Hematopoietic multipotent progenitor cell treated with erythropoietin and hydrocortisone succinate and interleukin-3 and kit ligand, for 17 days (in vitro differentiated cells): ENCODE measurements at regions not wholly inside any gene's neighbourhood (a gene's known extent, or its start where the extent isn't known, plus 50 kb on each side); places are given as distances from the start of the nearest gene placed in this dataset.
"Not testable (repeated sequence)": the region's sequence is repeated elsewhere in the genome, so short reads cannot be mapped to it uniquely, and the experiment has no call there.

ENCODE experiments used
- DNase-seq: peaks from one replicate; pipeline ENCODE4 v3.0.0-alpha.2; 2015; ENCODE audit warnings: low spot score

DNA sequence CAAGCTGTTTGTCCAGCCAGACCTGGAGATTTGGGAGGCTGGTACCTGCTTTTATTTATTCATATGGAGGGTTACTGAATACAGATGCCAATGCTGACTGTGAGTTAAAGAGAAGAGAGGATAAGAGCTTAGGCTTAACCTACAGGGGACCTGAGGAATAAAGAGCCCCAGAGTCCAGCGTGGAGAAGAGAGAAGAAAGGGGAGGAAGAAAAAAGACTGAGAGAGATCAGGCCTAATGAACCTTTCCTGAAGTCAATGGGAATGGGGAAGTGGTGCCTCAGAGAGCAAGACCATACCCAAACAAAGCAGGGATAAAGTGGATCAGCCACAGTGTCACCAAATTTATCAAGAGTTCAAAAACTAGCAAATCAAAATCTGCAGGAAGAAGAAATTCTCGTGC lies 348.6 kb upstream of the KCNH7 start:
- DNase-seq: no peak

DNA sequence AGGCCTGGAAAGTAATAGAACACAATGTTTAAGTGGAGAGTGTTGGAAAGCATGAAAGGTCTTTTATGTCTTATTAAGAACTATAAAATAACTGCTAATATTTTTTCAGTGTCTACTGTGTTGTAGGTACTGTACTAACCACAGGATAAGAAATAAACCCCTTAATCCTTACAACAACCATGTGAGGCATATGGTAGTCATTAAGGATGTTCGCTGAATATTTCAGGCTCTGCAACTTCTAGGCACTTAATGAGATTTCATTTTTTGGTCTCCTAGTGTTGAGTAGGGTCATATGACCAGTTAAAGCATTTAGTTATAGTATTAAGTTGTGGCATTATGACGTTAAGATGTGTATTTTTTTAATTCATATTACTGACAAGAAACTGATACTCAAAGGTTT lies 346.6 kb upstream of the KCNH7 start:
- no peak for DNase-seq

- DNase-seq: no peak
Observed at GRCh38 chr2:163182764-163183354, 344.3 kb upstream of the KCNH7 start.

GRCh38 chr2:163177592-163177991 lies 339.0 kb upstream of the KCNH7 start:
- no peak for DNase-seq

- DNase-seq: no peak
Observed at GRCh38 chr2:163175294-163175693, 336.7 kb upstream of the KCNH7 start.

DNA sequence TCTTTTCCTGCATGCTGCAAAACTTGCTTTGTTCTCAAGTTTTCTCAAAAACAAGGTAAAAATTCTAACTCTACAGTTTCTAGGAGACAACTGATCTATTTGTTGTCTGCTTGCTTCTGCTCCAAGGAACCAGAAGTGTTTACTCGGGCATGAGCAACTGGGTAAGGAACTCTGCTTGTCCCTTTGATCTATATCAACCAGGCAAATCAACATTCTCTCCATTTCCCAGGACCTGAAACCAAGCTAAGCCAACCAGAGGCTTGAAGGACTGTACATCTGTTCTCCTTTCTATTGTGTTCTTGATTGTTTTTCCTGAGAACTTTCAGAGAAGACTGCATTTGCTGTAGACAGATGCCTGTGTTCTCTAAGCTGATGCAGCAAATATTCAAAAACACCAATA lies 335.0 kb upstream of the KCNH7 start:
- DNase-seq: no peak

- no peak for DNase-seq
Observed at GRCh38 chr2:163171786-163172530, 333.4 kb upstream of the KCNH7 start.

GRCh38 chr2:163157891-163158496 lies 319.4 kb upstream of the KCNH7 start:
- DNase-seq: no peak

DNA sequence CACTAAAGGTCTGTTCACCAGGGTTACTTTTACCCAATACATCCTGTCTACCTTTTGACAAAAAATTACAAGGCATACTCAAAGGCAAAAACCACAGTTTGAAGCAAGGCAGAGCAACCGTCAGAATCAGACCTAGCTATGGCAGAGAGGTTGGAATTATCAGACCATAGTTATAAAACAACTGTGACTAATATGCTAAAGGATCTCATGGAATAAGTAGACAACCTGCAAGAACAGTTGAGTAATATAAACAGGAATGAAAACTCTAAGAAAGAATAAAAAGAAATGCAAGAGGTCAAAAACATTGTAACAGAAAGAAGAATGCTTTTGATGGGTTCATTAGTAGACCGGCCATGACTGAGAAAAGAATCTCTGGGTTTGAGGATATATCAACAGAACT lies 318.8 kb upstream of the KCNH7 start:
- no peak for DNase-seq

DNA sequence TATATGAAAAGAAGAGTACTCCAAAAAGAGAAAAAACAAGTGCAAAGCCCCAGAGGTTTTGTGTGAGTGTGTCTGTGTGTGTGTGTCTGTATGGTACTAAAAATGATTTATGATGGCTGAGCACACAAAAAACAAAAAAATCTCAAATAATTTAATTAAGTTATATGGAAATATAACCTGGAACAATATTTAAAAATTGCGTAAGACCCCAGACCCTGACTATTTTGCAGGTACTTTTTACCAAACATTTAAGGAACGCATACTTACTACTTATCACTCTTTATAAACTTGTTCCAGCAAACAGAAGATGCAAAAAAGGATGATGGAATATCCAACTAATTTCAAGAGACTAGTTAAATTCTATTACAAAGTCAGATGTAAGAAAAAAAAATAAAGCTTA lies 317.4 kb upstream of the KCNH7 start:
- DNase-seq: no peak

- DNase-seq: no peak
Observed at GRCh38 chr2:163155279-163155883, 316.8 kb upstream of the KCNH7 start.

DNA sequence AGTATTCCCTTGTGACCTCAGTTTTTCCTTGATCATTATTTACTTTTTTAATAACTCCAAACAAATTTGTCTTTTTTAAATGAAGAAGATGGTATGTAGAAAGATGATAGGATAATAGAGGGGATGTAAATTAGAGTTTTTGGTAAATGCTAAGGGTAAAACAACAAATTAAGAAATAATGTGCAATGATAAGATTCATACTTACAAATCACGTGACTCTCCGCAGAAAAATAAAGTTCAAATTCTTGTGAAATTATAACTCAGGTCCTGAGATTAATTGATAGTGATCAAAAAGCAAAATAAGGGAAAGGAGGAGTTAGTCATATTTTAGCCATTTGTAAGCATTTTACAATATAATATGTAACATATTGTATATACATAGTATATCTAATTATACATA lies 304.1 kb upstream of the KCNH7 start:
- no peak for DNase-seq

GRCh38 chr2:163138947-163139346 lies 300.4 kb upstream of the KCNH7 start:
- DNase-seq: no peak

GRCh38 chr2:163135256-163135655 lies 296.7 kb upstream of the KCNH7 start:
- DNase-seq: no peak

DNA sequence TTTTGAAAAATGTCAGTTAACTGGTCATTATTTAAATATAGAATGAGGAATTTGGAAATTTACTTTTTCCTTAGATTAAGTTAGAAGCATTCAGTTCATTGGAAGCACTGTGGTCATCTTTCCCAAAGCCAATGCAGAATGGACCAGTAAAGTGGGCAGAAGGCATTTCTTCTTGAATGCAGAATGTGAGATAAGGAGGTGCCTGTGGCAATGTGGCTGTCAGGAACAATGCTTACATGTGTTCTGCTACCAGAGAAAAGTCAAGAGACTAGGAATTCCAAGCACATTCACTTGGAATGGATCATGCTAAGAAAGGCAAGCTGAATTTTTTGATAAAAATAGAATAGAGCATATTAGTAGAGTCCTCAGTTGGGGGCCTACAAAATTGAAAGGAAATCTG lies 295.0 kb upstream of the KCNH7 start:
- DNase-seq: no peak

- no peak for DNase-seq
Observed at GRCh38 chr2:163132850-163133249, 294.3 kb upstream of the KCNH7 start.

DNA sequence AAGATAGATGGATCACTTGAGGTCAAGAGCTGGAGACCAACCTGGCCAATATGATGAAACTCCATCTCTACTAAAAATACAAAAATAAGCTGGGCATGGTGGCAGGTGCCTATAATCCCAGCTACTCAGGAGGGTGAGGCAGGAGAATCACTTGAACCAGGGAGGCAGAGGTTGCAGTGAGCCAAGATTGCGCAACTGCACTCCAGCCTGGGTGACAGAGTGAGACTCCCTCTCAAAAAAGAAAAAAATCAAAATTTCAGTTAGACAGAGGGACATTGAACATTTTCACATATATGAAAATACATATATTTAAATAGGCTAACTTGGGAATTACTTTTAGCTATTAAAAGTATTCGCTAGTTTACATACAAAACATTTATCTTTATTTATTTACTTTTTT lies 293.6 kb upstream of the KCNH7 start:
- not testable (repeated sequence) for DNase-seq

- no peak for DNase-seq
Observed at GRCh38 chr2:163123526-163123925, 285.0 kb upstream of the KCNH7 start.

- no peak for DNase-seq
Observed at GRCh38 chr2:163122257-163122656, 283.7 kb upstream of the KCNH7 start.

GRCh38 chr2:163121483-163121882 lies 282.9 kb upstream of the KCNH7 start:
- DNase-seq: no peak

GRCh38 chr2:163119966-163120365 lies 281.4 kb upstream of the KCNH7 start:
- no peak for DNase-seq

- DNase-seq: no peak
Observed at GRCh38 chr2:163086940-163087339, 248.4 kb upstream of the KCNH7 start.

- not testable (repeated sequence) for DNase-seq
Observed at GRCh38 chr2:163085366-163086024, 246.9 kb upstream of the KCNH7 start.
